GM12878 (cell line): ENCODE measurements at regions not wholly inside any gene's neighbourhood (a gene's known extent, or its start where the extent isn't known, plus 50 kb on each side); places are given as distances from the start of the nearest gene placed in this dataset.
"Not testable (repeated sequence)": the region's sequence is repeated elsewhere in the genome, so short reads cannot be mapped to it uniquely, and the experiment has no call there.

Source experiments
- ATAC-seq: fragments of 200-7000 bp; cut with Tn5 transposase; 3 replicates; pipeline ENCODE4 v1.9.1; 2020; ENCODE audit warnings: mild to moderate bottlenecking, moderate library complexity
- BruUV-seq: library from RNA; stranded (reverse); fragments of 400-500 nt; replicated peaks from 2 replicates; lab custom pipeline; 2021; lab: Mats Ljungman, UMichigan
- CTCF ChIA-PET: fragments of 300-600 bp; sonication (Branson Sonifier 250); formaldehyde crosslinking; extraction: SDS; loops from one replicate; lab custom pipeline; 2021; ENCODE audit warnings: inconsistent platforms; lab: Yijun Ruan, JAX
- POLR2A ChIA-PET: fragments of 350-600 bp; formaldehyde crosslinking; extraction: SDS; loops from one replicate; lab custom pipeline; 2021; ENCODE audit warnings: inconsistent platforms; lab: Charles Lee
- RAD21 ChIA-PET: fragments of 300-600 bp; sonication (Branson Sonifier 250); formaldehyde crosslinking; loops from one replicate; lab custom pipeline; 2023; ENCODE audit warnings: antibody characterized with exemption; ENCODE audit not compliant: unreplicated experiment; lab: Charles Lee
- SMC1A ChIA-PET: fragments of 300-600 bp; sonication (Branson Sonifier 250); formaldehyde crosslinking; loops from one replicate; lab custom pipeline; 2023; ENCODE audit not compliant: unreplicated experiment, uncharacterized antibody; lab: Charles Lee
- DNase-seq: peaks from one replicate; pipeline ENCODE4 v3.0.0-alpha.2; 2011; ENCODE audit warnings: low read depth, low spot score
- FAIRE-seq: peaks from 3 replicates; lab custom pipeline; 2011; peaks lifted over from hg19 to GRCh38; lab: Jason Lieb, UNC
- H2AFZ ChIP-seq: 2 replicates; pipeline ENCODE4 v1.6.0; 2011; ENCODE audit warnings: low read depth, low read length, control low read depth; ENCODE audit not compliant: control insufficient read depth
- H3K27ac ChIP-seq: 2 replicates; pipeline ENCODE4 v1.5.1; 2011; ENCODE audit warnings: control low read depth; ENCODE audit not compliant: control insufficient read depth, insufficient read depth
- H3K27me3 ChIP-seq, 2 experiments: replicated peaks in 1 of 2; 2 replicates each; pipeline versions ENCODE4 v1.6.0 to v1.6.1; 2011; ENCODE audit warnings: low read length in 1 of 2; ENCODE audit not compliant: control insufficient read depth in 2 of 2, insufficient read depth in 2 of 2
- H3K36me3 ChIP-seq, 2 experiments: 2 replicates each; pipeline ENCODE4 v1.5.1; 2011; ENCODE audit warnings: low read length in 1 of 2; ENCODE audit not compliant: control insufficient read depth in 2 of 2, insufficient read depth in 2 of 2
- H3K4me1 ChIP-seq: 2 replicates; pipeline ENCODE4 v1.6.1; 2011; ENCODE audit warnings: mild to moderate bottlenecking, low read length, moderate library complexity, mixed read lengths; ENCODE audit not compliant: control insufficient read depth, insufficient read depth
- H3K4me2 ChIP-seq: 2 replicates; pipeline ENCODE4 v1.6.0; 2011; ENCODE audit warnings: control low read depth; ENCODE audit not compliant: control insufficient read depth, insufficient read depth
- H3K4me3 ChIP-seq: fragments of 200-600 bp; sonication (generic); 2 replicates; pipeline ENCODE4 v1.5.1; 2016
- H3K79me2 ChIP-seq: 2 replicates; pipeline ENCODE4 v1.6.0; 2011; ENCODE audit warnings: low read length; ENCODE audit not compliant: control insufficient read depth, insufficient read depth
- H3K9ac ChIP-seq: 2 replicates; pipeline ENCODE4 v1.8.0; 2011; ENCODE audit warnings: low read length, control low read depth, mixed read lengths; ENCODE audit not compliant: control insufficient read depth, insufficient read depth
- H3K9me3 ChIP-seq: replicated peaks from 3 replicates; pipeline ENCODE4 v1.5.1; 2011; ENCODE audit warnings: mild to moderate bottlenecking, low read length; ENCODE audit not compliant: control insufficient read depth, insufficient read depth
- H4K20me1 ChIP-seq: 2 replicates; pipeline ENCODE4 v1.6.0; 2011; ENCODE audit not compliant: control insufficient read depth, insufficient read depth
- EED ChIP-seq: sonication (generic); IDR thresholded peaks from 2 replicates; pipeline ENCODE4 v1.6.1; 2016; ENCODE audit warnings: antibody characterized with exemption, low read depth
- ETV6 ChIP-seq, 2 experiments: fragments of 450-650 bp in 1 of 2; IDR thresholded peaks in 1 of 2; conservative IDR thresholded peaks in 1 of 2; 2 replicates each; pipeline ENCODE4 v1.6.1; 2014; ENCODE audit warnings: antibody characterized with exemption in 1 of 2, borderline replicate concordance in 1 of 2, low read depth in 1 of 2, mild to moderate bottlenecking in 1 of 2, moderate library complexity in 1 of 2
- RUNX3 ChIP-seq: IDR thresholded peaks from 2 replicates; pipeline ENCODE4 v1.6.1; 2012; ENCODE audit warnings: low read length, inconsistent platforms
- WGBS: methylation state at CpG from one replicate; pipeline ENCODE4 v1.1.6; 2016; ENCODE audit warnings: low lambda C conversion rate; ENCODE audit not compliant: insufficient replicate concordance, insufficient coverage; ENCODE audit errors: missing lambda C conversion rate; 5-methylcytosine and 5-hydroxymethylcytosine counted together
- in situ Hi-C: fragments of 300-500 bp; cut with MboI; formaldehyde crosslinking; loops from 9 replicates; pipeline ENCODE4 v1.14.3; 2018; ENCODE audit warnings: mixed read lengths
- intact Hi-C: fragments of 100-400 bp; cut with micrococcal nuclease; formaldehyde crosslinking; loops from one replicate; pipeline ENCODE4 v1.14.2; 2022; ENCODE audit not compliant: unreplicated experiment

GRCh38 chr14:105948955-105949354, 422.6 kb downstream of the TMEM121 start:
- H3K9me3 ChIP-seq, H3K4me2 ChIP-seq, H3K27me3 ChIP-seq, FAIRE-seq, H3K79me2 ChIP-seq, H3K4me1 ChIP-seq, POLR2A ChIA-PET, intact Hi-C loops, H3K9ac ChIP-seq, H3K36me3 ChIP-seq, H3K4me3 ChIP-seq, BruUV-seq, SMC1A ChIA-PET, H2AFZ ChIP-seq, DNase-seq, ATAC-seq, H3K27ac ChIP-seq, in situ Hi-C loops, H4K20me1 ChIP-seq, CTCF ChIA-PET, RAD21 ChIA-PET: not testable (repeated sequence)
- TF ChIP-seq EED (peak; percentile 67; the same call in 1 of the 2 replicates), ETV6 (conservative IDR thresholded peaks at IDR 0.05 in 1 of 2, IDR thresholded peaks at IDR 0.05 in 1 of 2; ENCODE audit: borderline replicate concordance in 1 of 2, low read depth in 1 of 2) (0 out of 4 replicates have a peak, but pooled peaks of 1 of the 2 experiments have one; percentile 23)
- WGBS, result no CpG with 5 or more reads among the region's 3 CpGs

DNA sequence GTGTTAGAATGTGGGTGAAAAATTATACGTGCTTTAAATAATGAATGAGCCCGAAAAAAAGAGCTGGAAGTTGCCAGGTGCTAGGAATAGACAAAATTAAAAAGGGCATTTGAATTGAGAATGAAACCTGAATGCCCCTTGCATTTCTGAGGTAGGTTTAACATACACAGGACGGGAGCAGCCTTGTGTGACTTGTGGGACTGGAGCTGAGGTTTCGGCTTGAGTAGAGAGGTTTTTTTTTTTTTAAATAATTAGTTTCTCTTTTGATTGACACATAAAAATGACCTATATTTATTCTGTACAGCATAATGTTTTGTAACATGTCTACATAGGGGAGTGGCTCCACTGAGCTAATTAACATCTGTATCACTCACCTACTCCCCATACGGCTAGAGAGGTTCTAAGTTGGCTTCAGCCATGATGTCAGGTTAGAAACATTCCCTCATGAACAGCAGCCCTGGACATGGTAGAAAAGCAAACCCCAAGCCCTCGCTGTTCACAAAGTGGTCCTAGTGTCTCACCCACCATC, 424.0 kb downstream of the TMEM121 start:
- 0 out of 2 replicates have a peak overlapping the region, but pooled peaks have one; percentile 48 for H3K4me2 ChIP-seq
- H3K4me3 ChIP-seq, H3K4me1 ChIP-seq, H2AFZ ChIP-seq, FAIRE-seq, H3K27ac ChIP-seq, DNase-seq, H3K9me3 ChIP-seq, POLR2A ChIA-PET, RAD21 ChIA-PET, H4K20me1 ChIP-seq, CTCF ChIA-PET, SMC1A ChIA-PET, H3K9ac ChIP-seq, BruUV-seq, intact Hi-C loops, H3K27me3 ChIP-seq, ATAC-seq, H3K79me2 ChIP-seq, in situ Hi-C loops, H3K36me3 ChIP-seq: not testable (repeated sequence)
- WGBS, result no CpG with 5 or more reads among the region's 6 CpGs
- TF ChIP-seq RUNX3, result 0 out of 2 replicates have a peak, but pooled peaks have one; percentile 21
